Right cardiac atrium (tissue), 5 donors: ENCODE measurements at regions not wholly inside any gene's neighbourhood (a gene's known extent, or its start where the extent isn't known, plus 50 kb on each side); places are given as distances from the start of the nearest gene placed in this dataset.

Experiments
- ATAC-seq, 2 donors: fragments of 200-7000 bp; cut with Tn5 transposase; one replicate each; pipeline versions ENCODE4 v1.8.0 to v1.9.1; 2020; ENCODE audit warnings: moderate library complexity in 2 of 2, mild to moderate bottlenecking in 1 of 2
- DNase-seq, 3 donors: peaks; one replicate each; pipeline ENCODE4 v3.0.0-alpha.2; 2020
- H3K27ac ChIP-seq: one replicate; pipeline ENCODE4 v1.5.1; 2013; ENCODE audit warnings: mild to moderate bottlenecking, low read length, control low read depth, moderate library complexity
- H3K27me3 ChIP-seq: one replicate; pipeline ENCODE4 v1.6.1; 2013; ENCODE audit not compliant: control insufficient read depth, insufficient read depth
- H3K4me1 ChIP-seq: one replicate; pipeline ENCODE4 v1.6.1; 2013; ENCODE audit warnings: low read length; ENCODE audit not compliant: control insufficient read depth, insufficient read depth
- H3K4me3 ChIP-seq: one replicate; pipeline ENCODE4 v1.5.1; 2013; ENCODE audit warnings: low read length, control low read depth
- H3K9me3 ChIP-seq: one replicate; pipeline ENCODE4 v1.6.1; 2013; ENCODE audit warnings: low read length; ENCODE audit not compliant: control insufficient read depth
- WGBS: extraction: QIAGEN DNeasy Blood & Tissue Kit; methylation state at CpG from one replicate; pipeline ENCODE4 v1.1.7; 2013; 5-methylcytosine and 5-hydroxymethylcytosine counted together
- intact Hi-C, 4 donors: fragments of 100-400 bp; cut with DNase I; formaldehyde crosslinking; loops; one replicate each; pipeline versions ENCODE4 v1.11.0 to v1.14.0; 2022 to 2023
- donor health status: healthy with polysubstance abuse.
- donor health status: DM: no; HTN: yes; CAD: no.
- donor health status: DM: no; HTN: no; CAD: no.
- donor health status: DM: no; HTN: yes; CAD: no; lungs with severe emphysema.
- donor health status: DM: yes; HTN: yes; CAD: no.

GRCh38 chrX:87236830-87237440 lies 280.7 kb upstream of the KLHL4 start:
- Histone ChIP-seq H3K27me3 (no peaks in the 10 kb centered on the region), H3K4me3 (no peak overlapping the region), H3K9me3 (no peaks in the 10 kb centered on the region), H3K4me1 (no peaks in the 10 kb centered on the region), H3K27ac (no peak overlapping the region)
- intact Hi-C loops, result no loop called here
- no peak for ATAC-seq
- no peak for DNase-seq
- WGBS, result 78% methylated on average over 2 of the region's 2 CpGs

- H3K4me1 ChIP-seq, result no peaks in the 10 kb centered on the region
- no peaks in the 10 kb centered on the region for H3K27me3 ChIP-seq
- ATAC-seq, result no peak
- DNase-seq, result no peak
- intact Hi-C loops, result no loop called here
- H3K9me3 ChIP-seq, result no peaks in the 10 kb centered on the region
- H3K27ac ChIP-seq, result no peak overlapping the region
- H3K4me3 ChIP-seq, result no peak overlapping the region
- WGBS, result 63% methylated on average over 5 of the region's 5 CpGs
These were observed 252.1 kb upstream of the KLHL4 start for GRCh38 chrX:87265518-87265917.

GRCh38 chrX:87272491-87272890 lies 245.1 kb upstream of the KLHL4 start:
- H3K4me1 ChIP-seq, result no peaks in the 10 kb centered on the region
- no peak for DNase-seq
- H3K9me3 ChIP-seq, result no peaks in the 10 kb centered on the region
- no peaks in the 10 kb centered on the region for H3K27me3 ChIP-seq
- H3K4me3 ChIP-seq, result no peak overlapping the region
- ATAC-seq, result no peak
- intact Hi-C loops, result no loop called here
- H3K27ac ChIP-seq, result no peak overlapping the region

- H3K4me1 ChIP-seq, result no peaks in the 10 kb centered on the region
- no peaks in the 10 kb centered on the region for H3K27me3 ChIP-seq
- H3K4me3 ChIP-seq, result no peak overlapping the region
- H3K9me3 ChIP-seq, result no peaks in the 10 kb centered on the region
- intact Hi-C loops, result no loop called here
- H3K27ac ChIP-seq, result no peak overlapping the region
- 3% methylated on average over 4 of the region's 4 CpGs for WGBS
- ATAC-seq (no peak), DNase-seq (no peak)
These were observed 217.9 kb upstream of the KLHL4 start for GRCh38 chrX:87299563-87300160.

GRCh38 chrX:87310780-87311179 lies 206.8 kb upstream of the KLHL4 start:
- WGBS, result 22% methylated on average over 1 of the region's 1 CpG
- H3K27ac ChIP-seq, result no peak overlapping the region
- no peaks in the 10 kb centered on the region for H3K9me3 ChIP-seq
- ATAC-seq, result no peak
- no peaks in the 10 kb centered on the region for H3K27me3 ChIP-seq
- intact Hi-C loops, result no loop called here
- no peak for DNase-seq
- H3K4me3 ChIP-seq, result no peak overlapping the region
- H3K4me1 ChIP-seq, result no peaks in the 10 kb centered on the region

- ATAC-seq (no peak), DNase-seq (no peak)
- intact Hi-C loops, result loop anchor here in 1 of 4 donors (5.0 kb wide), 1 partner anchor 745 kb away; no protein-coding TSS in a partner anchor
- WGBS, result 83% methylated on average over 2 of the region's 2 CpGs
- Histone ChIP-seq H3K27me3 (no peaks in the 10 kb centered on the region), H3K27ac (no peak overlapping the region), H3K4me3 (no peak overlapping the region), H3K4me1 (no peaks in the 10 kb centered on the region), H3K9me3 (no peaks in the 10 kb centered on the region)
These were observed 190.3 kb upstream of the KLHL4 start for GRCh38 chrX:87327267-87327666.

- ATAC-seq, result no peak
- H3K27ac ChIP-seq, result no peak overlapping the region
- H3K27me3 ChIP-seq, result no peaks in the 10 kb centered on the region
- 45% methylated on average over 1 of the region's 1 CpG for WGBS
- intact Hi-C loops, result no loop called here
- H3K9me3 ChIP-seq, result no peaks in the 10 kb centered on the region
- no peak overlapping the region for H3K4me3 ChIP-seq
- no peaks in the 10 kb centered on the region for H3K4me1 ChIP-seq
- DNase-seq, result no peak
These were observed 180.3 kb upstream of the KLHL4 start for GRCh38 chrX:87337267-87337666.

- intact Hi-C loops, result loop anchor here in 1 of 4 donors (2.0 kb wide), 1 partner anchor 326 kb away; no protein-coding TSS in a partner anchor
- no peaks in the 10 kb centered on the region for H3K9me3 ChIP-seq
- no peak overlapping the region for H3K4me3 ChIP-seq
- no peaks in the 10 kb centered on the region for H3K4me1 ChIP-seq
- H3K27me3 ChIP-seq, result no peaks in the 10 kb centered on the region
- DNase-seq, result no peak
- no peak overlapping the region for H3K27ac ChIP-seq
- no peak for ATAC-seq
These were observed 179.1 kb upstream of the KLHL4 start for GRCh38 chrX:87338510-87338909.

- Histone ChIP-seq H3K9me3 (no peaks in the 10 kb centered on the region), H3K4me1 (no peaks in the 10 kb centered on the region), H3K27ac (no peak overlapping the region), H3K27me3 (no peaks in the 10 kb centered on the region), H3K4me3 (no peak overlapping the region)
- intact Hi-C loops, result no loop called here
- no peak for ATAC-seq
- peak in 1 of 3 donors; percentile 9 for DNase-seq
- 99% methylated on average over 2 of the region's 2 CpGs for WGBS
These were observed 146.7 kb upstream of the KLHL4 start for GRCh38 chrX:87370865-87371264.

GRCh38 chrX:87374324-87374723 lies 143.3 kb upstream of the KLHL4 start:
- Histone ChIP-seq H3K4me1 (no peaks in the 10 kb centered on the region), H3K27ac (no peak overlapping the region), H3K9me3 (no peaks in the 10 kb centered on the region), H3K4me3 (no peak overlapping the region), H3K27me3 (no peaks in the 10 kb centered on the region)
- ATAC-seq, result no peak
- DNase-seq, result no peak
- intact Hi-C loops, result no loop called here

- H3K27me3 ChIP-seq, result no peaks in the 10 kb centered on the region
- H3K9me3 ChIP-seq, result no peaks in the 10 kb centered on the region
- no peak for DNase-seq
- no peak for ATAC-seq
- no peak overlapping the region for H3K4me3 ChIP-seq
- no peak overlapping the region for H3K27ac ChIP-seq
- WGBS, result 86% methylated on average over 4 of the region's 4 CpGs
- H3K4me1 ChIP-seq, result no peaks in the 10 kb centered on the region
- intact Hi-C loops, result no loop called here
These were observed 140.7 kb upstream of the KLHL4 start for GRCh38 chrX:87376896-87377295.

- Histone ChIP-seq H3K4me3 (no peak overlapping the region), H3K9me3 (no peaks in the 10 kb centered on the region), H3K27me3 (no peaks in the 10 kb centered on the region), H3K27ac (no peak overlapping the region), H3K4me1 (no peaks in the 10 kb centered on the region)
- 67% methylated on average over 1 of the region's 1 CpG for WGBS
- ATAC-seq, result no peak
- DNase-seq, result no peak
- intact Hi-C loops, result no loop called here
These were observed 129.2 kb upstream of the KLHL4 start for GRCh38 chrX:87388381-87388780.
